ENCODE measurements at regions not wholly inside any gene's neighbourhood (a gene's known extent, or its start where the extent isn't known, plus 50 kb on each side); places are given as distances from the start of the nearest gene placed in this dataset.
"Not testable (repeated sequence)": the region's sequence is repeated elsewhere in the genome, so short reads cannot be mapped to it uniquely, and the experiment has no call there.

DNA sequence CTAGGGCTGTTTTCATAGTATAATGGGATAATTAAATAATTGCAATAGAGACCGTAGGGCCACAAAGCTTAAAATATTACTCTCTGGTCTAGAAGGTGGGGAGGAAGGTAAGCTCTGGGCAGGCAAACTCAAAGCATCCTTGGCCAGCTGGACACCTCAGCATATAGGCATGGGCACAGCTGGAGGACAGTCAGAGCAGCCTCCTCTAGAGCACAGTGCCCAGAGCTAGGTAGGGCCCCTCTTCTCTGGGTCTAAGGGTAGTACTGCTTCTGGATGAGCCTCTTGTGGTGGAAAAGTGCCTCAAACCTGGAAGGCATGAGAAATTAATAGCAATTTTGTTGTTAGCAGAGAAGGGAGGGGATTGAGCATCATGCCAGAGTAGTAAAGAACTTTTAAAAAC is 116.9 kb upstream of the FOXN2 start:
- no peak for DNase-seq

DNA sequence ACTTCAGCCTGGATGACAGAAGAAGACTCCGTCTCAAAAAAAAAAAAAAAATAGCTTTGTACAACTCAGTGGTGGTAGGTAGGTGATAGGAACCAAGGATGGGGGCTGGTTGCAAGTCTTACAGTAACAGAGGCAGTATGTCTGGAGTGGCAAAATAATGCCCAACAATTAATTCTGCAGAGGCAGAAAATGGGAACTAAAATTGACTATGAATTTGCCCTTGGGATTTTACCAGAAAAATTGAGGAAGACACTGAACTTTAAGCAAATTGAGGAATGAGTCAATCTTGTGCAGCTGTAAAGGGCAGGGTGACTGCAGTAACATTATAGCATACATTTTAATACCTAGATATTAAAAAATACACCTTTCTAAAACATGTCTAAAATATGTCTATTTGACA is 116.1 kb upstream of the FOXN2 start:
- no peak for DNase-seq

DNA sequence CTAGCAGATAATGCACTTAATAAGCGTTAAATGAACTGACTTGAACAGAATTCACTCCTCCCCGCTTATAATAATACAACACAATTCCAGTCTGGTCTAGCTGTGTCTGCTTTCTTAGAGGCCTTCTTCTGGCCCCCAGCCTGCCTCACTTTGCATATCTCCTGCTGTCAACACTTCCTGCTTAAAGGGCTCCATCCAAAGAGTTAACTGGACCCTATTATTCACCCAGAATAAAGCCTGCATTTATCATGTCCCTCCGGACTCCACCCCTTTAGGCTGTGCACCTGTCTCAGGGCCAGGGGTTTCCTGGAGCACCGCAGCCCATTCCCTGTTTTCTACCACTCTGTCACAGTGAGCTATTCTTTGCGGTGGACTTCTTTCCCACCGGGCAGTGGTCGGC is 115.4 kb upstream of the FOXN2 start:
- no peak for DNase-seq

DNA sequence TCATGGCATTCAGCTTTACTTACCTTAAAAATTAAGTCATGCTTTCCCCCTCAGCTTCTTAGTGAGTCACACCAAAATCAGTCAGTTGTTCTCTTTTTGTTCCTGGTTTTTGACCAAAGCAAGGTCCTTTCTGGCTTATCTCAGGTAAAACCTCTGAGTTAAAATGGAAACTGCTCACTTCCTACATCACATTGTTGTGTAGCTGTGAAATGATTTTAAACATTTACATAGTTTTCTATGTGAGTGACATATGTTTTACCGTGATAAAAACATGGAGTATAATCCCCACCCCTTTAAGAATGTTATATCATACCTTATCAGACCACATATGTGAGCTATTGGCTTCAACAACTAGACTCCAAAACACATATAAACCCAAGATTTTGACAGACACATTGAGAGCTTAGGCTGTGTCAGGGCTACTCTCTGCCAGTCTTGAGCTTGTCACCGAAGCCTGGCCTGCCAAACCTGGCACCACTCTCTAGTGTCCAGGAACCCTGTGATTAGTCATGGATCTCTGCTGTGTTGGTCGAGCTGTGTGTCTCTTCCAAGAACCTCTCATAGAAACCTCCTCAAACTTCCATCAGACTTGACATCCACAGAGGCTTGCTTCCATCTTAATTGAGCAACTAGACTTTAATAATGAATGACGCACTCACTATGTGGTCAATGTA is 113.7 kb upstream of the FOXN2 start:
- DNase-seq = no peak

DNA sequence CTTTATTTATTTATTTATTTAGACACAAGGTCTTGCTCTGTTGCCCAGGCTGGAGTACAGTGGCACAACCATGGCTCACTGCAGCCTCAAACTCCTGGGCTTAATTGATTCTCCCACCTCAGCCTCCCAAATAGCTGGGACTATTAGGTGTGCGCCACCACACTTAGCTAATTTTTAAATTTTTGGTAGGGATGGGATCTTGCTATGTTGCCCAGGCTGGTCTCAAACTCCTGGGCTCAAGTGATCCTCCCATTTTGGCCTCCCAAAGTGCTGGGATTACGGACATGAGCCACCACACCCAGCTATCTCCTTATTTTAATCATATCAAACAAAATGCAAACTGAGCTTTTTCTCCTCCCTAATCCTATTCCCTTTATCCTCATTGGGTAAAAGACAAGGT is 113.0 kb upstream of the FOXN2 start:
- DNase-seq = not testable (repeated sequence)

DNA sequence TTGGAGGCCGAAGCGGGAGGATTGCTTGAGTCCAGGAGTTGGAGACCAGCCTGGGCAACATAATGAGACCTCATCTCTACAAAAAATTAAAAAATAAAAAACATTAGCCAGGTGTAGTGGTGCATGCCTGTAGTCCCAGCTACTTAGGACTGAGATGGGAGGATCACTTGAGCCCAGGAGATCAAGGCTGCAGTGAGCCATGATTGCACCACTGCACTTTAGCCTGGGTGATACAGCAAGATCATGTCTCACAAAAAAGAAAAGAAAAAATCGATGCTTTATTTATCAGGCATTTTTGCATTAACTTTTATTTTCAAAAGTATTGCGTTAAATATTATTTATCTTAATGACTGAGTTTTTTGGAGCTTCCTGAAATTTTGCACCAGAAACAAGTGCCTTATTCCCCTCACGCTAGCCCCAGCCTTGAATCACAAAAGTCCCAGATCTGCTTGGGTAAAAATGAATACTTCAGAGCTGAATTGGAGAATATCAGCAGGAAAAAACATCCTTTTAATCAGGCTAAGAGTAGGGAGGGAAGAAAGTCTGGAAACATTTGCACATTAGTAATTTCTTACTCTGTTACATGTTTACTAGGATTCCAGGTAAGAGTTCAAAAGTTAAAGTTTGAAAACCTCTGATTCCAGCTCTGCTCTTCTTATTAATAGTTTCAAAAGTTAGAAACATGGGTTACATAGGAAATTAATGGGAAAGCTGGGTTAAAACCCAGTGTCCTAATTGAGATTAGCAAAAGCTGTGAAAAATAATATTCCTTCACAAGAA is 111.4 kb upstream of the FOXN2 start:
- no peak for DNase-seq

DNA sequence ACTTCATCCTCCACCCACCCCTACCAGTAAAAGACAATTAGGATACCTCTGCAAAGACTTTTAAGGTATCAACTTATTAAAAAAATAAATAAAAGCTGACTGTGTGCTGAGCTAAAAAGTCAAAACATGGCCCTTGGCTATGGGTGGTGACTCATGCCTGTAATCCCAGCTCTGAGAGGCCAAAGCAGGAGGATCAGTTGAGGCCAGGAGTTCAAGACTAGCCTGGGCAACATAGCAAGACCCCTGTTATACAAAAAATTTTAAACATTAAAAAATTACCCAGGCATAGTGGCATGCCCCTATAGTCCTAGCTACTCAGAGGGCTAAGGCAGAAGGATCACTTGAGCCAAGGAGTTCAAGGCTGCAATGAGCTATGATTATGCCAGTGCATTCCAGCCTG is 110.8 kb upstream of the FOXN2 start:
- DNase-seq = no peak

DNA sequence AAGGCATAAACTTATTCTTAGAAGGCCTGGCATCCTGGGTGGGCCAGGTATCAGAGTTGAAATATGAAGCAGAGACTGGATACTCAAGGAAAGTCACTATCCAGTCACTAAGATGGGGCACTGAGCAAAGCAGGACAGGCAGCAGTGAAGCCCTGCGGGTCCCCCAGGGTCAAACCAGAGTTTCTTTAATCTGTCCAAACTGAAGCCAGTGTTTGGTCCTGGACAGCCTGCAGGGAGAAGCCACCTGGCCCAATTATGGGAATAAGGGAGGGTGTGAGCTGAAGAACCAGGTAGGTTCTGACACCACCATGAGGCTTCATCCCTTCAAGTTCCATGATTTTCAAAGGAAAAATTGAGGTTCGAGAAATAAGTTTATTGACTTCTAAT is 109.7 kb upstream of the FOXN2 start:
- DNase-seq = no peak

DNA sequence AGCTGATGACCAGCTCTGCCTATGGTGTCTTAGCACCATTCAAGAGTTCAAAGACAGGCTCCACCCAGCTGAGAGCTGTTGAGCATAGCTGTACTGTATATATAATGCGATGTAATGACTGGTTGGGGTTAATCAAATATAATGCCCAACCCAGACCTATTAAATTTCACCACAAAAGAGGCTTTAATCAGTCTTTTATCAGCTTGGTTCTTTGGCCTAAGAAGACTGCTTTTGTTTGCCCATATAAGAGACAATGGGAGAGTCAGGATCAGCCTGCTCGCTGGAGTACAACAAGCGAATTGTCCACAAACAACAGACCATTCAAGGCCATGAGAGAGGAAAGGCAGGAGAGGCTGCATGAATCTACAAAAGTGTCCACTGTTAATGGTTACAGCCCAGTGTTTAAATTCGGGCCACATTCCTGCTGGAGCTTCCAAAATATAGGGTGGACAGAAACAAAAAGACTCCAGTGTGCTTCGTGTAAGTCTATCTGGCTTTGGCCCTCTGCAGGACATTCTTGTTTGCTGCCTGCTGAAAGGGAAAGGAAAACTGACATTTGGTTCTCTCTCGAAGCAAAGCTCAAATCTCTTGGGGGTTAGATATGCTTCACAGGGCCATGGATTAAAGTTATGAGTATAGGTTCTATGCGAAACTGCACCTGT is 109.2 kb upstream of the FOXN2 start:
- DNase-seq = no peak

DNA sequence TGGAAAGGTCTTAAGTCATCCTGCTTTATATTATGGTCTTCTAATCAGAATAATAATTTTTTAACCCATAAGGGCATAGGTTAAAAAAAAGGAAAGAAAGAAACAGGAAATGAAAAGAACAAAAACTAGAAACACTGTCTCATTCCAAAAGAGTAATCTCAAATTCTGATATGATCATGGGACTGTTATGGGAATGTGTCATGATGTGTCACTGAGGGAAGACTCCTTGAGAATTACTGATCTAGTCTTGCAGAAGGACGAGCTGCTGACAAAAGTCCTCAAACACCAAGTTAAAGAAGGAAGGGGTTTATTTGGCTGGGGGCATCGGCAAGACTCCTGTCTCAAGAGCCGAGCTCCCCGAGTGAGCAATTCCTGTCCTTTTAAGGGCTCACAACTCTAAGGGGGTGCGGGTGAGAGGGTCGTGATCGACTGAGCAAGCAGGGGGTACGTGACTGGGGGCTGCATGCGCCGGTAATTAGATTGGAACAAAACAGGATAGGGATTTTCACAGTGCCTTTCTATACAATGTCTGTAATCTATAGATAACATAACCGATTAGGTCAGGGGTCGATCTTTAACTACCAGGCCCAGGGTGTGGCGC is 108.3 kb upstream of the FOXN2 start:
- DNase-seq = not testable (repeated sequence)

DNA sequence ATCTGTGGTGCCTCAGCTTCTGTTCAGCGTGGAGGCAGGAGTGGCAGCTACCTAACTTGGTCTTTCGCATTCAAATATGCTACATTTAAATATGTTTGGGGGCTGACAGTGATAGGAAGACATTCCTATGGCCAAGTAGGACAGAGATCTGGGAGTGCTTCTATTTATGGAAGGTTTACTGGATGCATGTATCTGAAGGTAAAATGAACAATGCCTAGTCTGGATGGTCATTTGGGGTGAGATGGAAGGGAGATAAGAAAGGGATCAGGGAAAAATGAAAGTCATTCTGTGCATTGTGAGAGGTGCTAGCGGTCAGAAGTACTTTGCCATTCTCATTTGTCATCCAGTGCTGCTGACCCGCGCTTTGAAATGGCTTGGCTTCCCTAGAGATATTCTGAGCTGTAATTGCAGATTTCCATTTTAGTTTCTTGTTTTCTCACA is 107.3 kb upstream of the FOXN2 start:
- no peak for DNase-seq

DNA sequence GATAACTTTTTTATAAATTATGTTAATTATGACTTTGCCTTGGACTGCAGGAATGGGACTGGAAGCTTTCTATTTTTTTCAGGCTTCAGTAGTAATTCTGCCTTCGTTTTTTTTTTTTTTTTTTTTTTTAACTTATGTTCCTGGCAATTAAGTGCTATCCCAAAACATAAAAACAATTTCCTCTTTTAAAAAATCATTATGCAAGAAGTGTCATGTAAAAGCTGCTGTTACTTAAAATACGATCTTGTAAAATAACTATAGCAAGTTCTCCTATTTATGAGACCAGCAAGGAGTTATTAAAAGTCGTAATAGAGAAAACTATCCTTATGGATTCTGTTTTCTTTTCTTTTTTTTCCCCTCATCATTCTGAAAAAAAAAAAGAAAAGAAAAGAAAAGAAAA is 106.6 kb upstream of the FOXN2 start:
- DNase-seq = no peak

DNA sequence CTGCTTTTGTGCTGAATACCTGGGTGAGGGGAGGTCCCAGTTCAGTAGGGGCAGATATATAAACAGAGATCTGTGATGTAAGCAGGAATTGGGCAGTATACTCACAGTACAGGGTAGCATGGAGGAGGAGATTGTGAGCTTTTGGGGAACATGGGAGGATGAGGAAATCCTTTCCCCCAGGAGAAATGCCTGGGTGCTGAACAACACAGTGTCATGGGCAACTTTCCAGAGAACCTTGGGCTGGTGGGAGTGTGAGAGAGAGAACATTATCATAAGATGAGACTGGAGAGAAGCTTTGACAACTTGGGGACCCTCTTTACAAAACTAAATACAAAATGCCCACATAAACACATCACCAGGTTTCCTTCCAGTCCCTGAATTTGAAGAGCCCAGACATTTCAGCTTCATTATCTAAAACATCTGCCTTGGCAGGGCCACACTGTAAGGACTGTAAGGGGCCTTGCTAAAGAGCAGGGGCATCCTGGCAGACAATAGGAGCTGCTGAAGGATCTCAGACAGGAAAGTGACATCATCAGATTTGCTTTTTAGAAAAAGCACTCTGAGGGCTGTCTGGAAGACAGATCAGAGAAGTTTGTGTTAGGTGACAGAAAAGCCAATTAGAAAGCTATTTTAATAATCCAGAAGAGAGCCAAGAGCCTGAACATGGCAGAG is 105.1 kb upstream of the FOXN2 start:
- DNase-seq = no peak

DNA sequence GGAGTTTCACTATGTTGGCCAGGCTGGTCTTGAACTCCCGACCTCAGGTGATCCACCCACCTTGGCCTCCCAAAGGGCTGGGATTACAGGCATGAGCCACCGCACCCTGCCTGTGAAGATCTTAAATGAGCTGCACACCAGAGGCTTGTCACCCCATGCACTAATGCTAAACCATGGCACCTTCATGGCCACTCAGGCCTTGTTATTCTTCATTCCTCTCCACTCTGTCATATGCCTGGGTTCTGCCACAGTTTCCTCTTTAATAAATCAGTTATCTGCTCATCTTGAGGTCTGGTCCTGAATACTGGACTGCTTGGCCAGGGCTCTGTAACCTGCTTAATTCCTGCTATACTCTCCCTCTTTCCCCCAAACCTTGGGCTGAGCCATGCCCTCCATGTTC is 104.3 kb upstream of the FOXN2 start:
- no peak for DNase-seq

DNA sequence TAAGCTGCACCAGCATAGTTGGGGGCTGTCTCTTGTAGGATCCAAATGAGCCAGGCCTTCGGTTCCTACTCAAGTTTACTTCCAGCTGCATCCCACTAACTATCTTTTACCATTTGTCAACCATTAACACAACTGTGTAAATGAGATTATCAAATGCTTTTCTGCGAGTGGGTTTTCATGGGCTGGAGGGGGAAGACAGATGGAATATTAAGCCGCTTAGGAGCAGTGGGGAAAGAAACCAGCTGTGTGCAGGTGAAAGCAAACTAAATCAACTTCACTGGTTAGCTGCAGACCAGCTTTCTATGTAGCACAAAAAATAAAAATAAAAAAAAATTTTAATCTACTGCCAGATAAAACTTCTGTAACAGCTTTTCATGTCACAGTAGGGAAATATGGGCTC is 100.8 kb upstream of the FOXN2 start:
- DNase-seq = no peak

DNA sequence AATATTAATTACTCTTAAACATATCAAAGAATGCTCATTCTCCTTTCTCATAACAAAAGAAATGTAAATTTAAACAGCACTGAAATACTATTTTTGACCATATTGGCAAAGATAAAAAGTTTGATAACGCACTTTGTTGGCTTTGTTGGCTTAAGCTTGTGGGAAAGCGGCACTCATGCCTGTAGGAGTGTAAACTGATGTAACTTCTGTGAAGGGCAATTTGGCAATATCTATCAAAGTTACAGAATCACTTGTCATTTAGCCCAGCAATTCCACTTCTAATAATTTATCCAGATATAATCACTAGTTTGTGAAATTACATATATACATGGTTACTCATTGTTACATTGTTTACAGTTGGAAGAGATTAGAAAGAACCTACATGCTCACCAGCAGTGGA is 96.3 kb upstream of the FOXN2 start:
- DNase-seq = no peak

DNA sequence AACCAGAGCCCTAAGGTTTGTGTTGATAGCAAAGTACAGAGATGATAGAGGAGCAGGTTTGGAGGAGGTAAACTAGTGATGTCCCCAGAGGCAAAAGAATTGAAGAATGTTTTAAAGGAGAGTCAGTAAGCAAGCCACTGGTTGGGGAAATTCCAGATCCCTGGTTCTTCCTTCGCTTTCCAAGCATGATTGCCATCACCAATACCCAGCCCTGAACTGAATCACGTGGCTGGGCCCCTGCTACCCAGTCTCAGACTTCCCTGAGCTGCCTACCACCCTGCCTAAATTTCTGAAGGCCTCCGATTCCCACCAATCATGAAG is 95.3 kb upstream of the FOXN2 start:
- DNase-seq = no peak

DNA sequence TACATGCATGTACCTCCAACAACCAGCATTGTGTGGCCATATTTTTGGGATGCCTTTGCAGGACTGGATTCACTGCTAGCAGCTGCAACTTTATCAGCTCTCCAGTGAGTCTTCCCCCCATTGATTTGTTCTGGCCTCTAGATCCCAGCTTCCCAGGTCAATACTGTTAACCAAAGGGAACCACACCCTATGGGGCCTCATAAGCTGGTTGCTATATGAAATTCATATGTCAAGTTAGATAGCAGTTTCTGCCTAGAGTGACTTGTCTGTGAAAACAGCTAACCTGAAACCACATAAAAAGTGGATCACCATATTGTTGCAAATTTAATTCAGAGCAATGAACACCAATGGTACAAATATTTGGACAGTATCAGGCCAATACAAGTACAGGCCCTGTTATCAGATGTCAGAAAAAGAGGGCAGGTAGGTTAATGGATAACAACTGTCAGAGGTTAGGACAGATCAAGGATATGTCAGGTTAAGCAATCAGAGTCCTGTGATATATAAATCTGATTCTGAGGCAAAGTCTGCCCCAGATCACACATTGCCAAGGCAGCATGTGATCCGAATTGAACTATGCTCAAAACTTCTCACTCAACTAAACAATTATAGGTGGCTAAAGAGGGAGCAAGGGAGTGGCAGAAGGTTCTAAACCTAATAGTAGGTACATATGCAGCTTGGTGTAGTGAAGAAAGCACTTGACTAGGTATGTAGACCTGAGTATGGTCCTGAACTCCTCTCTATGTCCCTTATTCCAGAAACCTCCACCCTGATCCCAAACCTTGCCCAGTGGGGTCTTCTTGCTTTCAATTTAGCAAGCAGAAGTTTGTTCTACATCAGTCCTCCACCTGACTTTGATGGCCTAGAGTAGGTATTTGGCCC is 94.7 kb upstream of the FOXN2 start:
- no peak for DNase-seq

DNA sequence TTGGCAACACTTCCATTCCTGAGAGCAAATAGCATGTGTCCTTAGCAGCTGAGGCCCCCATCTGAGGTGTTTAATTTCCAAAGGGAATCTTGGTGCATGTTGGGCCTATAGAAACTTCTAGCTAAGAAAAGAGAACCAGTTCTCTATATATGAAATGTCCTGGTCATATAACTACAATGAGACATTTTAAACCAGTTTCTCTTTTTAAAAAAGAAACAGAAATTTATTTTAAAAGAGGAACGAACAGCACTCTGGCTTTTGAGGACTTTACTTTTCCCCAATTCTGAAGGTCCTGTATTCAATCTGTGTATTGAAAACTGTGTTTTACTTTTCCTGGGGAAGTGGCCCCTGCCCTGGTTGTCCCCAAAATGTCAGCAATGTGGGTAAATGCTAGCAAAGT is 94.0 kb upstream of the FOXN2 start:
- DNase-seq = no peak

DNA sequence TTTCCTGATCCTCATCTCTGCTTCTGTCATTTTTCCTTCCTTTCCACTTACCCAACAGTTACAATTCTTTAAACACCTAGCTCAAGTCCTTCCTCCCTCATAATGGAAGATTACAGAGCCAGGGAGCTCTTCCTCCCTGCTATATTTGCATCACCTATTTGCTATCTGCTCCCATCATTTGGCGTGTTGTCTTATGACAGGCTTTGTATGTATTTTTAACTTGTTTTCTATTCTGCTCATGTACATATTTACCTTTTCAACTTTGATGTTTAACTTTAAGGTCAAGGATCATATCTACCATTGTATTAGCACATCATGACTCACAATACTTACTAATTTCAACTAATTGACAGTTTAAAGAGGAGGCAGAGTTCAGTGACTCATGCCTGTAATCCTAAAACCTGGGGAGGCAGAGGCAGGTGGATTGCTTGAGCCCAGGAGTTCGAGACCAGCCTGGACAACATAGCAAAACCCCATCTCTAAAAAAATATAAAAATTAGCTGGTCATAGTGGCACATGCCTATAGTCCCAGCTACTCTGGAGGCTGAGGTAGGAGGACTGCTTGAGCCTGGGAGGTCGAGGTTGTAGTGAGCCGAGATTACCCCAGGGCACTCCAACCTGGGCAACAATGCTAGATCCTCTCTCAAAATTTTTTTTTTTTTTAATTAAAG is 92.5 kb upstream of the FOXN2 start:
- DNase-seq = no peak

DNA sequence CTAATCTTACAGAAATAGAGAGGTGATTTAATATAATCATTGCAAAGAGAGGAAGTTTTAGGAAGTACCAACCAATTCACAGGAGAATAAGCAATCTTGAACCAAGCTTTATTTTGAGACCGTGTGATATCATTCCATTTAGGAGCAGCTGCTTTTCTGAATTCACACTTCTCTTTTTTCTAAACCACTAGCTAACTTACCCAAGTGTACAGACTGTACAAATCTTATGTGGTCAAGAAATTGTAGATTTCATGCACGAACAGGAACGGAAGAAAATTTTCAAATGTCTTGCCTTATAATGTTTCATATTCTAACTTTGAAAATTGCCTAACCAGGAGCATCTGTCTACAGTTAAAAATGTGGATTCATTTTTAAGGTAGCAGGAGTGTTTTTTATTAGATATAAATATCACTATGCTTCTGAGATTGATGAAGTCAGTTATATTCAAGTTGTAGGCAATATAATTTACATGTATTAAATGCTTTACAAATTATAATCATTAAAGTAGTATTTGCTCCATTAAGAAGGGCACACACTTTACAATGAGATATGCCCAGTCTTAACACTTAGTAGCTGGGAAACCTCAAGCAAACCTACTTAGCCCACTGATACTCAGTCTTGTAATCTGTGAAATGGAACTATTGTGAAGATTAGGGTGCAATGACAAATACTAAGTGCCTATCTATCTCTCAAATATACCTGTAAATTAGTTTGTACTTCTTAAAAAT is 86.7 kb upstream of the FOXN2 start:
- no peak for DNase-seq

All from NCI-H446 treated with DMSO at 0.1 percent for 48 hours (cell line).